Body of pancreas (tissue), 4 donors: ENCODE measurements at regions not wholly inside any gene's neighbourhood (a gene's known extent, or its start where the extent isn't known, plus 50 kb on each side); places are given as distances from the start of the nearest gene placed in this dataset.

Source experiments
- POLR2A ChIP-seq, 3 donors: fragments of 450-650 bp; IDR thresholded peaks; one replicate each; pipeline ENCODE4 v1.6.1; 2016; ENCODE audit warnings: antibody characterized with exemption in 3 of 3, mild to moderate bottlenecking in 2 of 3
- TF ChIP-seq, protein P1 (sequence below), 7 experiments: fragments of 450-650 bp in 4 of 7; fragments of 200-600 bp in 3 of 7; sonication (generic) in 3 of 7; IDR thresholded peaks; one replicate each; pipeline ENCODE4 v1.5.1; 2016 to 2019; ENCODE audit warnings: antibody characterized with exemption in 7 of 7

GRCh38 chr6:164532198-164533044 is 777.0 kb downstream of the C6orf118 start:
- TF ChIP-seq, protein P1, sequence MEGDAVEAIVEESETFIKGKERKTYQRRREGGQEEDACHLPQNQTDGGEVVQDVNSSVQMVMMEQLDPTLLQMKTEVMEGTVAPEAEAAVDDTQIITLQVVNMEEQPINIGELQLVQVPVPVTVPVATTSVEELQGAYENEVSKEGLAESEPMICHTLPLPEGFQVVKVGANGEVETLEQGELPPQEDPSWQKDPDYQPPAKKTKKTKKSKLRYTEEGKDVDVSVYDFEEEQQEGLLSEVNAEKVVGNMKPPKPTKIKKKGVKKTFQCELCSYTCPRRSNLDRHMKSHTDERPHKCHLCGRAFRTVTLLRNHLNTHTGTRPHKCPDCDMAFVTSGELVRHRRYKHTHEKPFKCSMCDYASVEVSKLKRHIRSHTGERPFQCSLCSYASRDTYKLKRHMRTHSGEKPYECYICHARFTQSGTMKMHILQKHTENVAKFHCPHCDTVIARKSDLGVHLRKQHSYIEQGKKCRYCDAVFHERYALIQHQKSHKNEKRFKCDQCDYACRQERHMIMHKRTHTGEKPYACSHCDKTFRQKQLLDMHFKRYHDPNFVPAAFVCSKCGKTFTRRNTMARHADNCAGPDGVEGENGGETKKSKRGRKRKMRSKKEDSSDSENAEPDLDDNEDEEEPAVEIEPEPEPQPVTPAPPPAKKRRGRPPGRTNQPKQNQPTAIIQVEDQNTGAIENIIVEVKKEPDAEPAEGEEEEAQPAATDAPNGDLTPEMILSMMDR (IDR thresholded peaks at IDR 0.05): no peak
- TF ChIP-seq POLR2A (IDR thresholded peaks at IDR 0.05): no peak
